Astrocyte of the cerebellum (primary cell): ENCODE measurements at regions not wholly inside any gene's neighbourhood (a gene's known extent, or its start where the extent isn't known, plus 50 kb on each side); places are given as distances from the start of the nearest gene placed in this dataset.
"Not testable (repeated sequence)": the region's sequence is repeated elsewhere in the genome, so short reads cannot be mapped to it uniquely, and the experiment has no call there.

ENCODE experiments used
- DNase-seq: peaks from one replicate; pipeline ENCODE4 v3.0.0-alpha.2; 2011; ENCODE audit warnings: low read depth
- H3K4me3 ChIP-seq: 2 replicates; pipeline ENCODE4 v1.5.1; 2011; ENCODE audit warnings: mild to moderate bottlenecking, low read depth, low read length, moderate library complexity
- in situ Hi-C: cut with HindIII; loops from 2 replicates; pipeline ENCODE4 v1.10.0; 2017; ENCODE audit warnings: low sequenced_read_pairs
- TF ChIP-seq, protein P1 (sequence below): IDR thresholded peaks from 2 replicates; pipeline ENCODE4 v1.5.1; 2012; ENCODE audit warnings: low read length, low read depth, moderate library complexity, mild to moderate bottlenecking; ENCODE audit errors: missing control alignments

- in situ Hi-C loops, result no loop called here
- no peak overlapping the region for H3K4me3 ChIP-seq
- DNase-seq, result peak; percentile 60
- TF ChIP-seq, protein P1, sequence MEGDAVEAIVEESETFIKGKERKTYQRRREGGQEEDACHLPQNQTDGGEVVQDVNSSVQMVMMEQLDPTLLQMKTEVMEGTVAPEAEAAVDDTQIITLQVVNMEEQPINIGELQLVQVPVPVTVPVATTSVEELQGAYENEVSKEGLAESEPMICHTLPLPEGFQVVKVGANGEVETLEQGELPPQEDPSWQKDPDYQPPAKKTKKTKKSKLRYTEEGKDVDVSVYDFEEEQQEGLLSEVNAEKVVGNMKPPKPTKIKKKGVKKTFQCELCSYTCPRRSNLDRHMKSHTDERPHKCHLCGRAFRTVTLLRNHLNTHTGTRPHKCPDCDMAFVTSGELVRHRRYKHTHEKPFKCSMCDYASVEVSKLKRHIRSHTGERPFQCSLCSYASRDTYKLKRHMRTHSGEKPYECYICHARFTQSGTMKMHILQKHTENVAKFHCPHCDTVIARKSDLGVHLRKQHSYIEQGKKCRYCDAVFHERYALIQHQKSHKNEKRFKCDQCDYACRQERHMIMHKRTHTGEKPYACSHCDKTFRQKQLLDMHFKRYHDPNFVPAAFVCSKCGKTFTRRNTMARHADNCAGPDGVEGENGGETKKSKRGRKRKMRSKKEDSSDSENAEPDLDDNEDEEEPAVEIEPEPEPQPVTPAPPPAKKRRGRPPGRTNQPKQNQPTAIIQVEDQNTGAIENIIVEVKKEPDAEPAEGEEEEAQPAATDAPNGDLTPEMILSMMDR, result no peak
Measured at GRCh38 chr3:154862265-154862664, 217.9 kb upstream of the MME start.

- DNase-seq, H3K4me3 ChIP-seq, in situ Hi-C loops: not testable (repeated sequence)
Measured at GRCh38 chr3:154852998-154853397, 227.1 kb upstream of the MME start.

GRCh38 chr3:154852515-154852914, 227.6 kb upstream of the MME start:
- in situ Hi-C loops, result no loop called here
- TF ChIP-seq, protein P1, result no peak
- DNase-seq, result no peak
- no peak overlapping the region for H3K4me3 ChIP-seq

GRCh38 chr3:154851644-154852043, 228.5 kb upstream of the MME start:
- in situ Hi-C loops, result no loop called here
- no peak overlapping the region for H3K4me3 ChIP-seq
- TF ChIP-seq, protein P1, result no peak
- DNase-seq, result no peak

- TF ChIP-seq, protein P1, result no peak
- no peak overlapping the region for H3K4me3 ChIP-seq
- DNase-seq, result no peak
- in situ Hi-C loops, result no loop called here
Measured at GRCh38 chr3:154850921-154851320, 229.2 kb upstream of the MME start.

GRCh38 chr3:154849408-154849807, 230.7 kb upstream of the MME start:
- DNase-seq, result no peak
- in situ Hi-C loops, result no loop called here
- no peak overlapping the region for H3K4me3 ChIP-seq
- TF ChIP-seq, protein P1, result no peak

GRCh38 chr3:154844863-154845262, 235.3 kb upstream of the MME start:
- in situ Hi-C loops, result no loop called here
- no peak for DNase-seq

More at GRCh38 chr3:154844863-154845262, 235.3 kb upstream of the MME start:
- TF ChIP-seq, protein P1, result no peak
- H3K4me3 ChIP-seq, result no peak overlapping the region
